Upper lobe of left lung (tissue), 4 donors: ENCODE measurements at regions not wholly inside any gene's neighbourhood (a gene's known extent, or its start where the extent isn't known, plus 50 kb on each side); places are given as distances from the start of the nearest gene placed in this dataset.

Experiments
- POLR2A ChIP-seq, 4 donors: fragments of 450-650 bp; IDR thresholded peaks; one replicate each; pipeline ENCODE4 v1.5.1; 2016 to 2017; ENCODE audit warnings: antibody characterized with exemption in 4 of 4, mild to moderate bottlenecking in 2 of 4
- POLR2AphosphoS5 ChIP-seq, 2 donors: sonication (generic); formaldehyde crosslinking; IDR thresholded peaks; one replicate each; pipeline ENCODE4 v1.5.1; 2017; ENCODE audit warnings: antibody characterized with exemption in 2 of 2

DNA sequence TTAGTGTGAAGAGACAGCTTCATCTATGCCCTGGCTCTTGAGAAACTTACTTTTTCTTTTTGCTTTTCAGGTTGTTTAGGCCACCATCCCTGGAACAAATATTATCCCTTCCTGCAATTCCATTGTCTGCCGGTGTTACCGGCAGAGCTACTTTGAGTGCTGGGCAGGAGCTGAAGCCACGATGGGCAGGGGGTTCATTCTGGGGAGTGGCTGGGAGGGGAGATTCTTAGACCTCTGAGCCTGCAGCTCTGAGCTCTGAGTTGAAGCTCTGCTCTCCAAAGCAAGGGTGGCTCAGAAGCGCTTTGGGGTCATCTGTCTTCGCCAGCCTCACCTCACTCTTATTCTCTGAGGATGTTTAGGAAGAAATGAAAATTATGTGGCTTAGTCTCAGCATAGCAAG, 1066.6 kb upstream of the SLC10A2 start:
- no peak for TF ChIP-seq POLR2AphosphoS5 (IDR thresholded peaks at IDR 0.05)
- TF ChIP-seq POLR2A (IDR thresholded peaks at IDR 0.05) = no peak
